ENCODE measurements at regions not wholly inside any gene's neighbourhood (a gene's known extent, or its start where the extent isn't known, plus 50 kb on each side); places are given as distances from the start of the nearest gene placed in this dataset.

DNA sequence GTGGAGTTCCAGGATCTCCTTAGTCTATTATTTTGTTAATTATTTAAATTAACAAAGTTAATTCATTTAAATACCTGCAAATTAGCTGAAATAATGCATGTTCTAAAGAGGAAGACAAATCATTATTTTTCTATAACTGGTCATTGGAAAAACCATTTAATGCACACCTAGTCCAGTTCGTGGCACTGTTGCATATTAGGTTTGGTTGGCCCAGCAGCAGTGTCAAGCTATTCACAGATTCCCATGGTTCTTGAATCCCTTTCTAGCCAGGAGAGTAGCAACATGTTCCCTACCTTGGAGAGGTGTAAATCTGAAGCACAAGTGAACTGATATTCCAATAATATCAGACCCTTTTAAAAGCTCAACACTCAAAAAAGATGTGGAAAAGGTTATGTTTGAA, 155.2 kb downstream of the TMEM161B start:
- TF ChIP-seq, protein P1, sequence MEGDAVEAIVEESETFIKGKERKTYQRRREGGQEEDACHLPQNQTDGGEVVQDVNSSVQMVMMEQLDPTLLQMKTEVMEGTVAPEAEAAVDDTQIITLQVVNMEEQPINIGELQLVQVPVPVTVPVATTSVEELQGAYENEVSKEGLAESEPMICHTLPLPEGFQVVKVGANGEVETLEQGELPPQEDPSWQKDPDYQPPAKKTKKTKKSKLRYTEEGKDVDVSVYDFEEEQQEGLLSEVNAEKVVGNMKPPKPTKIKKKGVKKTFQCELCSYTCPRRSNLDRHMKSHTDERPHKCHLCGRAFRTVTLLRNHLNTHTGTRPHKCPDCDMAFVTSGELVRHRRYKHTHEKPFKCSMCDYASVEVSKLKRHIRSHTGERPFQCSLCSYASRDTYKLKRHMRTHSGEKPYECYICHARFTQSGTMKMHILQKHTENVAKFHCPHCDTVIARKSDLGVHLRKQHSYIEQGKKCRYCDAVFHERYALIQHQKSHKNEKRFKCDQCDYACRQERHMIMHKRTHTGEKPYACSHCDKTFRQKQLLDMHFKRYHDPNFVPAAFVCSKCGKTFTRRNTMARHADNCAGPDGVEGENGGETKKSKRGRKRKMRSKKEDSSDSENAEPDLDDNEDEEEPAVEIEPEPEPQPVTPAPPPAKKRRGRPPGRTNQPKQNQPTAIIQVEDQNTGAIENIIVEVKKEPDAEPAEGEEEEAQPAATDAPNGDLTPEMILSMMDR (IDR thresholded peaks at IDR 0.05; ENCODE audit: low read length, missing control alignments): no peak
- no peak for DNase-seq (ENCODE audit: low read depth)

DNA sequence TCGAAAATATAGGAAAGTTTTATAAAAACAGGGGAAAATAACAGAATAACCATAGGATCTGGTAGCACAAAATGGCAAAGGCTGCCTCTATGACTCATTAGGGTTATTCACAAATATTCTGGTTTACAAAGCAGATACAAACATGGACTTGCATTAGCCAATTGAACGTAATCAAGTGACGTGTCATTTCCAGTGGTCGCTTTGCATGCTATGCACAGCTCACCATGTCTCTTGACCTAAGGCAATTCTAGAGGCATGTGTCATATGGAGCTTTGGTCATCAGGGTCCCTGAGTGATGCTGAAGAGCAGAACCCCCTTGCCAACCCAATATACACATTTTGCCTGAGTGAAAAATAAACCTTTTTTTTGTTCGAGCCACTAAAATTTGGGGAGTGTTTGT, 158.8 kb downstream of the TMEM161B start:
- H3K4me3 ChIP-seq (replicated peaks; ENCODE audit: low read depth, low read length): no peak overlapping the region
- no peak for DNase-seq (ENCODE audit: low read depth)
- TF ChIP-seq, protein P1 (IDR thresholded peaks at IDR 0.05; ENCODE audit: low read length, missing control alignments): no peak

More for the DNA sequence above, 155.2 kb downstream of the TMEM161B start:
- H3K4me3 ChIP-seq (replicated peaks; ENCODE audit: low read depth, low read length): no peak overlapping the region

DNA sequence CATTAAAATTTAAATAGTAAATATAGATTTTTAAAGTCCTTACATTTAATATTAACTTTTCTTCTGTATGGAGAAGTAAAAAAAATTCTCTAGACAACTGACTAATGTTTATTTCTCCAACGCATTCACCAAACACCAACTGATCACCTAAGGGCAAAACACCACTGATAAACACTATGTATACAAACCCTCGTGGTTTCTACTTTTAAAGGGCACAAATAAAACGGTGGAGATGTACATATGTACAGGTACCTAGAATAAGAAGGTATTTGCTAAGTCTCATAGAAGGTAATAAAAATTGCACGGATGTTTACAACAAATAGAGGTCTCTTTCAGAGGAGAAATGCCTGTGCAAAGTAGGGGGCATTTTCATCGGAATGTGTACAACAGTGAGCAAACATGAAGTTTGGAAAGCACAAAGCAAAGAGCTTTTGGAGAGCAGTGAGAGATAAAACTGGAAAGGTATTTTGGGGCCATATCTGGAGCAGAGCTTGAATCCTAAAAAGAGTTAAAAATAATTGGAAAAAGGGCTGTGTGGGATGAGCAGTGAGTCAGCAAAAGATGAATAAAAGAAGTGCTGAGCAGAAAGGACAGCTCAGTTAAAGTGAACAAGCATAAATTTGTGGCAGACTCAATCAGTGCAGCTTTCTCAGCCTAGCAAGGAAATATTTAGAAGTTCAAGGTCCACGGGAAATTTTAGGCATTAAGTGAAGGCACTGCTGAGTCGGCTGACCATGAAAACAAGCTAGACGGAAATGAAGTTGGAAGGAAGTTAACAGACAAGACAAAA, 160.0 kb downstream of the TMEM161B start:
- DNase-seq (ENCODE audit: low read depth): no peak
- no peak overlapping the region for H3K4me3 ChIP-seq (replicated peaks; ENCODE audit: low read depth, low read length)
- TF ChIP-seq, protein P1 (IDR thresholded peaks at IDR 0.05; ENCODE audit: low read length, missing control alignments): no peak

DNA sequence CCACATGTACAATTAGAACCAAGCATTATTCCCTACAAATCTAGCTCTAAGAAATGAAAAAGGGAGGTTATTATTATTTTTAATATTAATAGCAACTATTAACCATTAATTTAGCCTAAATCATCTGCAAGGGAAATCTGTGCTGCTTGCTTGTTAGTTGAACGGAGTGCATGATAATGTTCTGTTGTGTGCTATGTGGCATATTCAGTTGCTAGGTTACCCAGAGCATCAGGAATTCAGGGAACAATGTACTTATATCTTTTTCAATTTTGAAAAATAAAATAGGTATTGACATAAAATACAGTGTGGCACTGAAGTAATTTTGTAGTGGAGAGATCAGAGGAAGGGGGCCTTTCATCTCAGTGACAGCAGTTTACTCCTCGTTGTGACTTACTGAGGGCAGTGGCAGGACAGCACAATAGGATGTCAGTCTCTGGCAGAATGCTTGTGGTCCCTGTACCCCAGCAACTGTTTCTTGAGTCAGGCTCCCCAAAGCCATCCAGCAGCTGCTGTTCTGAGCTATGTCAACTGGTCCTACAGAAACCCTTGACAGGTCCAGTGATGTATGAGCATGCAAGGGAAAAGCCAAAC, 173.6 kb downstream of the TMEM161B start:
- no peak for DNase-seq (ENCODE audit: low read depth)
- TF ChIP-seq, protein P1 (IDR thresholded peaks at IDR 0.05; ENCODE audit: low read length, missing control alignments): no peak
- H3K4me3 ChIP-seq (replicated peaks; ENCODE audit: low read depth, low read length): no peak overlapping the region

DNA sequence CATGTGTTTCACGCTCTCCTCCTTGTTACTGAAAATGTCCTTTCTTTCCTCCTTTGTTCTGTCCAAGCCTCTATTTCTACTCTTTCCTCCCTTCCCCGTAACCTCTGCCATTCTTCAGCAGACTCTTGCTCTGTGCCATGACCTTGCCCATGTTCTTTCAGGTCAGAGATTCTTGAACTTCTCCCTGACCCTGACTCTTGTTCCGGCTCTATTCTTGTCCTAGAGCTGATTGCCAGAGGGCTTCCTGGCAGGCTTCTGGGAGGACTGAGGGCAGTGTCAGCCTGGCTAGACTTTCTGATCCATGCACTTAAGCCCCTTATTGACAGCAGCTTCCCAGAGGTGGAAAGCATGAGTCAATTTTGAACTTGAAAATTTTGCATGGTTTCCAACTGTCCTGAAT, 174.2 kb downstream of the TMEM161B start:
- DNase-seq (ENCODE audit: low read depth): no peak
- TF ChIP-seq, protein P1 (IDR thresholded peaks at IDR 0.05; ENCODE audit: low read length, missing control alignments): no peak
- H3K4me3 ChIP-seq (replicated peaks; ENCODE audit: low read depth, low read length): no peak overlapping the region

DNA sequence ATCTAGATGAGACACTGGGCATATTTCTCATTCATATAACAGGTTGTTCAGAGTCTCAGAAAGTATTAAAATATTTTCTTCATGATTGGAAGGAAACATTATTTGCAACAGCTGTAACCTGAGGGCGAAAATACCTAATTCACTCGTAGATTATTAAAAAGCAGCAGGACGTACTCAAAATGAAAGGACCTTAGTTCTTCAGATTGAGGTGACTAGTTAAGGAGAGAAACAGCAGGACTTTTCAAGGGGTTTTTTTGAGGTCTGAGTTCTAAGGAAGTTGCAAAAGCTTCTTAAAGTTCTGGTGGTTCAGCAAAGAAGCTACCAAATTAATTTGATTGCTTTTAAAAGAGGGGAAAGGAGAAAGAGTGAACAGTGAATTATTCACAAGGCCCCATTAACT, 174.9 kb downstream of the TMEM161B start:
- TF ChIP-seq, protein P1 (IDR thresholded peaks at IDR 0.05; ENCODE audit: low read length, missing control alignments): no peak
- no peak for DNase-seq (ENCODE audit: low read depth)
- no peak overlapping the region for H3K4me3 ChIP-seq (replicated peaks; ENCODE audit: low read depth, low read length)

Measured in fibroblast of pulmonary artery (primary cell).